GM06990 (cell line): ENCODE measurements at regions not wholly inside any gene's neighbourhood (a gene's known extent, or its start where the extent isn't known, plus 50 kb on each side); places are given as distances from the start of the nearest gene placed in this dataset.

ENCODE experiments used
- DNase-seq: peaks from one replicate; pipeline ENCODE4 v3.0.0-alpha.2; 2011; ENCODE audit not compliant: insufficient read length; ENCODE audit errors: extremely low read depth
- H3K27me3 ChIP-seq: replicated peaks from 2 replicates; pipeline ENCODE4 v1.6.0; 2011; ENCODE audit warnings: low read length; ENCODE audit not compliant: control insufficient read depth, insufficient read depth
- H3K36me3 ChIP-seq: 2 replicates; pipeline ENCODE4 v1.5.1; 2011; ENCODE audit warnings: low read length; ENCODE audit not compliant: control insufficient read depth, insufficient read depth
- H3K4me3 ChIP-seq: replicated peaks from 2 replicates; pipeline ENCODE4 v1.5.1; 2011; ENCODE audit warnings: low read depth, mild to moderate bottlenecking, control low read depth, low read length
- CTCF ChIP-seq: IDR thresholded peaks from 2 replicates; pipeline ENCODE4 v1.5.1; 2011; ENCODE audit warnings: low read length, control low read depth, mild to moderate bottlenecking, inconsistent platforms; ENCODE audit not compliant: insufficient read depth, poor library complexity, severe bottlenecking

GRCh38 chr6:122894791-122895190 is 101.2 kb upstream of the CLVS2 start:
- no peaks in the 10 kb centered on the region for H3K36me3 ChIP-seq
- no peaks in the 10 kb centered on the region for H3K27me3 ChIP-seq
- no peak overlapping the region for H3K4me3 ChIP-seq
- TF ChIP-seq CTCF: no peak
- no peak for DNase-seq

GRCh38 chr6:122902326-122902725 is 93.7 kb upstream of the CLVS2 start:
- no peak for DNase-seq
- Histone ChIP-seq H3K36me3 (no peaks in the 10 kb centered on the region), H3K27me3 (no peaks in the 10 kb centered on the region), H3K4me3 (no peak overlapping the region)
- no peak for TF ChIP-seq CTCF

GRCh38 chr6:122903266-122903915 is 92.6 kb upstream of the CLVS2 start:
- no peaks in the 10 kb centered on the region for H3K27me3 ChIP-seq
- no peak overlapping the region for H3K4me3 ChIP-seq
- DNase-seq: no peak
- no peak for TF ChIP-seq CTCF
- H3K36me3 ChIP-seq: no peaks in the 10 kb centered on the region

- Histone ChIP-seq H3K4me3 (no peak overlapping the region), H3K36me3 (no peaks in the 10 kb centered on the region), H3K27me3 (no peaks in the 10 kb centered on the region)
- DNase-seq: no peak
- TF ChIP-seq CTCF: no peak
Measured at GRCh38 chr6:122904166-122904565, 91.9 kb upstream of the CLVS2 start.

- DNase-seq: no peak
- Histone ChIP-seq H3K36me3 (no peaks in the 10 kb centered on the region), H3K27me3 (no peaks in the 10 kb centered on the region), H3K4me3 (no peak overlapping the region)
- no peak for TF ChIP-seq CTCF
Measured at GRCh38 chr6:122913558-122913957, 82.5 kb upstream of the CLVS2 start.

- TF ChIP-seq CTCF: no peak
- DNase-seq: no peak
- Histone ChIP-seq H3K36me3 (no peaks in the 10 kb centered on the region), H3K4me3 (no peak overlapping the region), H3K27me3 (no peaks in the 10 kb centered on the region)
Measured at GRCh38 chr6:122918714-122919113, 77.3 kb upstream of the CLVS2 start.
